ENCODE measurements at regions not wholly inside any gene's neighbourhood (a gene's known extent, or its start where the extent isn't known, plus 50 kb on each side); places are given as distances from the start of the nearest gene placed in this dataset.

DNA sequence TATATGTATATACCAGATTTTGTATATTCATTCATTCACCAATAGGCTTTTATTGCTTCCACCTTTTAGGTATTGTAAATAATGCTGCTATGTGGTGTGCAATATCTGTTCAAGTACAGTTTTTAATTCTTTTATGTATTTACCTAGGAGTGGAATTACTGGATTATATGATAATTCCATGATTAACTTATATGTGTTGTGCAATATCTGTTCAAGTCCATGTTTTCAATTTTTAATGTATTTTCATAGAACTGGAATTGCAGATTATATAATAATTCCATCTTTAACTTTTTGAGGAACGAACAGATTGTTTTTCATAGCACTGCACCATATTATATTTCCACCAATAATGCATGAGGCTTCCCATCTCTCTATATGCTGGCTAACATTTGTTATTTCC lies 50.6 kb upstream of the L3MBTL4 start:
- TF ChIP-seq, protein P1, sequence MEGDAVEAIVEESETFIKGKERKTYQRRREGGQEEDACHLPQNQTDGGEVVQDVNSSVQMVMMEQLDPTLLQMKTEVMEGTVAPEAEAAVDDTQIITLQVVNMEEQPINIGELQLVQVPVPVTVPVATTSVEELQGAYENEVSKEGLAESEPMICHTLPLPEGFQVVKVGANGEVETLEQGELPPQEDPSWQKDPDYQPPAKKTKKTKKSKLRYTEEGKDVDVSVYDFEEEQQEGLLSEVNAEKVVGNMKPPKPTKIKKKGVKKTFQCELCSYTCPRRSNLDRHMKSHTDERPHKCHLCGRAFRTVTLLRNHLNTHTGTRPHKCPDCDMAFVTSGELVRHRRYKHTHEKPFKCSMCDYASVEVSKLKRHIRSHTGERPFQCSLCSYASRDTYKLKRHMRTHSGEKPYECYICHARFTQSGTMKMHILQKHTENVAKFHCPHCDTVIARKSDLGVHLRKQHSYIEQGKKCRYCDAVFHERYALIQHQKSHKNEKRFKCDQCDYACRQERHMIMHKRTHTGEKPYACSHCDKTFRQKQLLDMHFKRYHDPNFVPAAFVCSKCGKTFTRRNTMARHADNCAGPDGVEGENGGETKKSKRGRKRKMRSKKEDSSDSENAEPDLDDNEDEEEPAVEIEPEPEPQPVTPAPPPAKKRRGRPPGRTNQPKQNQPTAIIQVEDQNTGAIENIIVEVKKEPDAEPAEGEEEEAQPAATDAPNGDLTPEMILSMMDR (optimal IDR thresholded peaks at IDR 0.05 in 1 of 3, IDR thresholded peaks at IDR 0.05 in 1 of 3, conservative IDR thresholded peaks at IDR 0.05 in 1 of 3; ENCODE audit: extremely low read depth in 1 of 3, insufficient read depth in 2 of 3, low read length in 3 of 3), result no peak
- H3K27me3 ChIP-seq (ENCODE audit: control insufficient read depth, extremely low read depth, insufficient read depth, low read length), result no peaks in the 10 kb centered on the region
- FAIRE-seq (no peak), DNase-seq (ENCODE audit: low read depth, low spot score) (no peak)
- no peaks in the 10 kb centered on the region for H3K4me1 ChIP-seq (ENCODE audit: control insufficient read depth, extremely low read depth, insufficient read depth, low read length)
- H3K9me3 ChIP-seq (ENCODE audit: control insufficient read depth, low read depth, low read length), result no peaks in the 10 kb centered on the region
- no peak overlapping the region for H3K27ac ChIP-seq (ENCODE audit: control insufficient read depth, insufficient read depth, low read length)
- no peaks in the 10 kb centered on the region for H3K9me1 ChIP-seq (ENCODE audit: control insufficient read depth, extremely low read depth, insufficient read depth, low read length)
- H3K9ac ChIP-seq (ENCODE audit: control insufficient read depth, extremely low read depth, insufficient read depth, low read length), result no peak overlapping the region
- H3K4me2 ChIP-seq (ENCODE audit: control insufficient read depth, extremely low read depth, insufficient read depth, low read depth, low read length), result no peak overlapping the region
- H3K36me3 ChIP-seq (ENCODE audit: control insufficient read depth in 2 of 2, extremely low read depth in 1 of 2, insufficient read depth in 2 of 2, low read length in 2 of 2), result no peaks in the 10 kb centered on the region
- dilution Hi-C loops (cut with MboI; ENCODE audit: extremely low pct_ligation_motif_present, low sequenced_read_pairs), result no loop called here
- no peaks in the 10 kb centered on the region for H3K79me2 ChIP-seq (ENCODE audit: control insufficient read depth, insufficient read depth, low read length)
- no peak overlapping the region for H2AFZ ChIP-seq (ENCODE audit: control insufficient read depth, low read length)
- no peak overlapping the region for H3K4me3 ChIP-seq (ENCODE audit: control insufficient read depth in 2 of 3, extremely low read depth in 1 of 3, insufficient read depth in 2 of 3, low read depth in 1 of 3, low read length in 3 of 3)
- no peaks in the 10 kb centered on the region for H4K20me1 ChIP-seq (ENCODE audit: control insufficient read depth, extremely low read depth, insufficient read depth, low read length)

DNA sequence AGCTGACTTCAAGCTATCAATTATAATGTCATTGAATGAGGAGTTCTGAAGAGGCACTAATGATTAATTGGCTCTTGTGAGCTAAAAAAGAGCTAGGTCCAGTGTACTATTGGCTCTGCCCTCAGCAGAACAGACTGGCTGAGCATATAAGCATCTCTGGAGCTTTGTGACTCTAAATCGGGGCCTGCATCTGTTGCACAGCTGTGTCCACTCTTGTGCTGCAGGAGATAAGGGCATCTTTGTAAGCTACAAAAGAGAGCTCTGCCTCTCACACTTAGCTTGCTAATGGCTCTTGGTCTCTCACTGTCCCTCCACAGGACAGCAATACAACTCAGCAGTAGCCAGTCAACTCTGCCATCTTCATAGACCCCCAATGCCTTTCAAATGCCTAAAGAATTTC lies 61.5 kb upstream of the L3MBTL4 start:
- Histone ChIP-seq H3K9ac (ENCODE audit: control insufficient read depth, extremely low read depth, insufficient read depth, low read length) (no peak overlapping the region), H3K9me3 (ENCODE audit: control insufficient read depth, low read depth, low read length) (no peaks in the 10 kb centered on the region), H3K27ac (ENCODE audit: control insufficient read depth, insufficient read depth, low read length) (no peak overlapping the region), H3K79me2 (ENCODE audit: control insufficient read depth, insufficient read depth, low read length) (no peaks in the 10 kb centered on the region), H2AFZ (ENCODE audit: control insufficient read depth, low read length) (no peak overlapping the region), H3K36me3 (ENCODE audit: control insufficient read depth in 2 of 2, extremely low read depth in 1 of 2, insufficient read depth in 2 of 2, low read length in 2 of 2) (no peaks in the 10 kb centered on the region), H3K4me1 (ENCODE audit: control insufficient read depth, extremely low read depth, insufficient read depth, low read length) (no peaks in the 10 kb centered on the region), H3K27me3 (ENCODE audit: control insufficient read depth, extremely low read depth, insufficient read depth, low read length) (no peaks in the 10 kb centered on the region), H3K4me2 (ENCODE audit: control insufficient read depth, extremely low read depth, insufficient read depth, low read depth, low read length) (no peak overlapping the region), H4K20me1 (ENCODE audit: control insufficient read depth, extremely low read depth, insufficient read depth, low read length) (no peaks in the 10 kb centered on the region), H3K4me3 (ENCODE audit: control insufficient read depth in 2 of 3, extremely low read depth in 1 of 3, insufficient read depth in 2 of 3, low read depth in 1 of 3, low read length in 3 of 3) (no peak overlapping the region), H3K9me1 (ENCODE audit: control insufficient read depth, extremely low read depth, insufficient read depth, low read length) (no peaks in the 10 kb centered on the region)
- TF ChIP-seq, protein P1 (optimal IDR thresholded peaks at IDR 0.05 in 1 of 3, IDR thresholded peaks at IDR 0.05 in 1 of 3, conservative IDR thresholded peaks at IDR 0.05 in 1 of 3; ENCODE audit: extremely low read depth in 1 of 3, insufficient read depth in 2 of 3, low read length in 3 of 3), result no peak
- TF ChIP-seq EZH2 (IDR thresholded peaks at IDR 0.05; ENCODE audit: low read length), result no peak
- dilution Hi-C loops (cut with MboI; ENCODE audit: extremely low pct_ligation_motif_present, low sequenced_read_pairs), result no loop called here
- DNase-seq (ENCODE audit: low read depth, low spot score) (no peak), FAIRE-seq (no peak)
